Bronchial epithelial cell (primary cell): ENCODE measurements at regions not wholly inside any gene's neighbourhood (a gene's known extent, or its start where the extent isn't known, plus 50 kb on each side); places are given as distances from the start of the nearest gene placed in this dataset.

Experiments
- DNase-seq: peaks from one replicate; pipeline ENCODE4 v3.0.0-alpha.2; 2010; ENCODE audit warnings: low read depth
- FAIRE-seq: peaks from 2 replicates; lab custom pipeline; 2011; peaks lifted over from hg19 to GRCh38; lab: Jason Lieb, UNC
- H3K27me3 ChIP-seq: 2 replicates; pipeline ENCODE4 v1.5.1; 2011; ENCODE audit warnings: low read length; ENCODE audit not compliant: control insufficient read depth, insufficient read depth
- H3K36me3 ChIP-seq: 2 replicates; pipeline ENCODE4 v1.5.1; 2011; ENCODE audit warnings: low read length; ENCODE audit not compliant: control insufficient read depth, insufficient read depth
- H3K4me3 ChIP-seq: 2 replicates; pipeline ENCODE4 v1.5.1; 2011; ENCODE audit warnings: mild to moderate bottlenecking, low read depth, low read length, control low read depth
- CTCF ChIP-seq: IDR thresholded peaks from 2 replicates; pipeline ENCODE4 v1.5.1; 2011; ENCODE audit warnings: mild to moderate bottlenecking, moderate library complexity, low read length, control low read depth, inconsistent platforms; ENCODE audit not compliant: insufficient read depth, severe bottlenecking

GRCh38 chr7:118328505-118329211 lies 104.2 kb downstream of the ANKRD7 start:
- Histone ChIP-seq H3K36me3 (no peaks in the 10 kb centered on the region), H3K4me3 (no peak overlapping the region), H3K27me3 (no peaks in the 10 kb centered on the region)
- FAIRE-seq (no peak), DNase-seq (no peak)
- no peak for TF ChIP-seq CTCF

- Histone ChIP-seq H3K27me3 (no peaks in the 10 kb centered on the region), H3K4me3 (no peak overlapping the region), H3K36me3 (no peaks in the 10 kb centered on the region)
- DNase-seq = peak; percentile 68
- no peak for FAIRE-seq
- TF ChIP-seq CTCF = no peak
These were observed 105.9 kb downstream of the ANKRD7 start for GRCh38 chr7:118330388-118330787.

GRCh38 chr7:118346748-118347147 lies 122.2 kb downstream of the ANKRD7 start:
- FAIRE-seq (no peak), DNase-seq (no peak)
- TF ChIP-seq CTCF = no peak
- no peak overlapping the region for H3K4me3 ChIP-seq
- no peaks in the 10 kb centered on the region for H3K36me3 ChIP-seq
- no peaks in the 10 kb centered on the region for H3K27me3 ChIP-seq

GRCh38 chr7:118349604-118350003 lies 125.1 kb downstream of the ANKRD7 start:
- Histone ChIP-seq H3K27me3 (no peaks in the 10 kb centered on the region), H3K36me3 (no peaks in the 10 kb centered on the region), H3K4me3 (no peak overlapping the region)
- no peak for TF ChIP-seq CTCF
- DNase-seq (no peak), FAIRE-seq (no peak)

GRCh38 chr7:118350260-118350659 lies 125.8 kb downstream of the ANKRD7 start:
- peak; percentile 64 for FAIRE-seq
- H3K4me3 ChIP-seq = no peak overlapping the region
- TF ChIP-seq CTCF = no peak
- peak; percentile 39 for DNase-seq
- H3K36me3 ChIP-seq = no peaks in the 10 kb centered on the region
- H3K27me3 ChIP-seq = no peaks in the 10 kb centered on the region
